Cardiac muscle cell (in vitro differentiated cells and primary cell): ENCODE measurements at regions not wholly inside any gene's neighbourhood (a gene's known extent, or its start where the extent isn't known, plus 50 kb on each side); places are given as distances from the start of the nearest gene placed in this dataset.
"Not testable (repeated sequence)": the region's sequence is repeated elsewhere in the genome, so short reads cannot be mapped to it uniquely, and the experiment has no call there.

Experiments
- DNase-seq, 2 donors: peaks; one replicate each; pipeline versions ENCODE4 v3.0.0 to v3.0.0-alpha.2; 2010 to 2017; ENCODE audit warnings: low read depth in 1 of 2, low spot score in 1 of 2
- H3K27ac ChIP-seq: fragments of 200-600 bp; sonication (generic); 2 replicates; pipeline ENCODE4 v1.5.1; 2016
- H3K27me3 ChIP-seq: fragments of 200-600 bp; sonication (generic); 2 replicates; pipeline ENCODE4 v1.6.0; 2016; ENCODE audit warnings: control low read depth
- H3K36me3 ChIP-seq: fragments of 200-600 bp; sonication (generic); 2 replicates; pipeline ENCODE4 v1.5.1; 2016; ENCODE audit warnings: control low read depth
- H3K4me1 ChIP-seq: fragments of 200-600 bp; sonication (generic); 2 replicates; pipeline ENCODE4 v1.8.1; 2017; ENCODE audit warnings: low read depth, mild to moderate bottlenecking, mixed run types
- H3K4me3 ChIP-seq: fragments of 200-600 bp; sonication (generic); 2 replicates; pipeline ENCODE4 v1.5.1; 2016; ENCODE audit warnings: mild to moderate bottlenecking
- H3K9me3 ChIP-seq: fragments of 200-600 bp; sonication (generic); 2 replicates; pipeline ENCODE4 v1.5.1; 2017; ENCODE audit warnings: low read depth, mild to moderate bottlenecking, control low read depth
- CTCF ChIP-seq: IDR thresholded peaks from 2 replicates; pipeline ENCODE4 v1.5.1; 2012; ENCODE audit warnings: low read depth, mild to moderate bottlenecking, low read length

- H3K4me3 ChIP-seq: no peak overlapping the region
- H3K36me3 ChIP-seq: no peaks in the 10 kb centered on the region
- DNase-seq: no peak
- no peaks in the 10 kb centered on the region for H3K27me3 ChIP-seq
- no peaks in the 10 kb centered on the region for H3K4me1 ChIP-seq
- no peaks in the 10 kb centered on the region for H3K9me3 ChIP-seq
- no peak for TF ChIP-seq CTCF
- no peak overlapping the region for H3K27ac ChIP-seq
Observed at GRCh38 chr5:121479337-121479736, 372.3 kb upstream of the FTMT start.

GRCh38 chr5:121485281-121485680 is 366.4 kb upstream of the FTMT start:
- TF ChIP-seq CTCF: no peak

GRCh38 chr5:121485999-121486398 is 365.7 kb upstream of the FTMT start:
- H3K27me3 ChIP-seq, H3K4me3 ChIP-seq, H3K27ac ChIP-seq, H3K36me3 ChIP-seq, DNase-seq, H3K9me3 ChIP-seq, H3K4me1 ChIP-seq: not testable (repeated sequence)

More at GRCh38 chr5:121485281-121485680, 366.4 kb upstream of the FTMT start:
- no peak overlapping the region for H3K4me3 ChIP-seq
- H3K27ac ChIP-seq: no peak overlapping the region
- DNase-seq: no peak
- no peaks in the 10 kb centered on the region for H3K4me1 ChIP-seq
- no peaks in the 10 kb centered on the region for H3K27me3 ChIP-seq
- H3K36me3 ChIP-seq: no peaks in the 10 kb centered on the region
- H3K9me3 ChIP-seq: no peaks in the 10 kb centered on the region

- Histone ChIP-seq H3K27me3 (no peaks in the 10 kb centered on the region), H3K4me3 (no peak overlapping the region), H3K36me3 (no peaks in the 10 kb centered on the region), H3K27ac (no peak overlapping the region), H3K4me1 (no peaks in the 10 kb centered on the region), H3K9me3 (no peaks in the 10 kb centered on the region)
- DNase-seq: no peak
- no peak for TF ChIP-seq CTCF
Observed at GRCh38 chr5:121489972-121490371, 361.7 kb upstream of the FTMT start.

- DNase-seq: peak in 1 of 2 donors; percentile 10
- Histone ChIP-seq H3K27ac (no peak overlapping the region), H3K4me3 (no peak overlapping the region), H3K9me3 (no peaks in the 10 kb centered on the region), H3K4me1 (peaks cover 4% of the 10 kb centered on the region), H3K27me3 (no peaks in the 10 kb centered on the region), H3K36me3 (no peaks in the 10 kb centered on the region)
- TF ChIP-seq CTCF: no peak
Observed at GRCh38 chr5:121497176-121497575, 354.5 kb upstream of the FTMT start.

GRCh38 chr5:121500310-121500709 is 351.4 kb upstream of the FTMT start:
- Histone ChIP-seq H3K36me3 (no peaks in the 10 kb centered on the region), H3K4me3 (no peak overlapping the region), H3K27me3 (no peaks in the 10 kb centered on the region), H3K27ac (no peak overlapping the region), H3K9me3 (no peaks in the 10 kb centered on the region), H3K4me1 (peaks cover 13% of the 10 kb centered on the region)
- no peak for TF ChIP-seq CTCF
- no peak for DNase-seq
